A673 (cell line): ENCODE measurements at regions not wholly inside any gene's neighbourhood (a gene's known extent, or its start where the extent isn't known, plus 50 kb on each side); places are given as distances from the start of the nearest gene placed in this dataset.

Experiments
- BruUV-seq: library from RNA; stranded (reverse); fragments of 400-500 nt; replicated peaks from 2 replicates; lab custom pipeline; 2021; lab: Mats Ljungman, UMichigan
- CTCF ChIA-PET: fragments of 300-600 bp; sonication (Branson Sonifier 250); formaldehyde crosslinking; loops from one replicate; lab custom pipeline; 2022; ENCODE audit warnings: antibody characterized with exemption; lab: Charles Lee
- POLR2A ChIA-PET: fragments of 300-600 bp; sonication (Branson Sonifier 250); formaldehyde crosslinking; loops from one replicate; lab custom pipeline; 2022; ENCODE audit warnings: antibody characterized with exemption; ENCODE audit not compliant: low non-redundant PET; lab: Charles Lee
- DNase-seq: peaks from one replicate; pipeline ENCODE4 v3.0.0-alpha.2; 2015; ENCODE audit warnings: low spot score
- H3K27ac ChIP-seq: fragments of 200-600 bp; sonication (generic); 2 replicates; pipeline ENCODE4 v1.5.1; 2016; ENCODE audit warnings: mixed run types, low read depth, mild to moderate bottlenecking, mixed read lengths, antibody characterized with exemption, low read length; ENCODE audit not compliant: poor library complexity, severe bottlenecking
- H3K27me3 ChIP-seq: fragments of 200-600 bp; sonication (generic); replicated peaks from 2 replicates; pipeline ENCODE4 v1.6.1; 2017; ENCODE audit warnings: mixed run types, low read depth, mild to moderate bottlenecking, mixed read lengths, antibody characterized with exemption, low read length; ENCODE audit not compliant: insufficient read depth, poor library complexity
- H3K36me3 ChIP-seq: fragments of 200-600 bp; sonication (generic); 2 replicates; pipeline ENCODE4 v1.6.1; 2016; ENCODE audit warnings: mixed run types, mild to moderate bottlenecking, mixed read lengths, antibody characterized with exemption, low read length; ENCODE audit not compliant: insufficient read depth, poor library complexity, severe bottlenecking
- H3K4me1 ChIP-seq: fragments of 200-600 bp; sonication (generic); 2 replicates; pipeline ENCODE4 v1.6.1; 2017; ENCODE audit warnings: mixed run types, mild to moderate bottlenecking, mixed read lengths, antibody characterized with exemption, low read length; ENCODE audit not compliant: insufficient read depth, poor library complexity, severe bottlenecking
- H3K4me3 ChIP-seq: fragments of 200-600 bp; sonication (generic); 2 replicates; pipeline ENCODE4 v1.5.1; 2016; ENCODE audit warnings: low read depth, mixed run types, mild to moderate bottlenecking, mixed read lengths, low read length; ENCODE audit not compliant: poor library complexity, severe bottlenecking
- H3K9me3 ChIP-seq: fragments of 200-600 bp; sonication (generic); 2 replicates; pipeline ENCODE4 v1.6.1; 2016; ENCODE audit warnings: mixed run types, low read depth, mild to moderate bottlenecking, mixed read lengths, antibody characterized with exemption, low read length; ENCODE audit not compliant: poor library complexity, severe bottlenecking
- EZH2 ChIP-seq: fragments of 200-600 bp; sonication (generic); IDR thresholded peaks from 2 replicates; pipeline ENCODE4 v1.6.1; 2017; ENCODE audit warnings: borderline replicate concordance, low read depth, mild to moderate bottlenecking, mixed read lengths, antibody characterized with exemption, low read length; ENCODE audit not compliant: poor library complexity, severe bottlenecking
- intact Hi-C: fragments of 100-400 bp; cut with micrococcal nuclease; formaldehyde crosslinking; loops from one replicate; pipeline ENCODE4 v1.10.0; 2022; ENCODE audit not compliant: unreplicated experiment
- TF ChIP-seq, protein P1 (sequence below): fragments of 300-800, 200-600 bp; sonication (generic); conservative IDR thresholded peaks from 2 replicates; pipeline ENCODE4 v1.5.1; 2017; ENCODE audit warnings: low read depth, mild to moderate bottlenecking, antibody characterized with exemption, low read length, moderate library complexity, mixed read lengths

DNA sequence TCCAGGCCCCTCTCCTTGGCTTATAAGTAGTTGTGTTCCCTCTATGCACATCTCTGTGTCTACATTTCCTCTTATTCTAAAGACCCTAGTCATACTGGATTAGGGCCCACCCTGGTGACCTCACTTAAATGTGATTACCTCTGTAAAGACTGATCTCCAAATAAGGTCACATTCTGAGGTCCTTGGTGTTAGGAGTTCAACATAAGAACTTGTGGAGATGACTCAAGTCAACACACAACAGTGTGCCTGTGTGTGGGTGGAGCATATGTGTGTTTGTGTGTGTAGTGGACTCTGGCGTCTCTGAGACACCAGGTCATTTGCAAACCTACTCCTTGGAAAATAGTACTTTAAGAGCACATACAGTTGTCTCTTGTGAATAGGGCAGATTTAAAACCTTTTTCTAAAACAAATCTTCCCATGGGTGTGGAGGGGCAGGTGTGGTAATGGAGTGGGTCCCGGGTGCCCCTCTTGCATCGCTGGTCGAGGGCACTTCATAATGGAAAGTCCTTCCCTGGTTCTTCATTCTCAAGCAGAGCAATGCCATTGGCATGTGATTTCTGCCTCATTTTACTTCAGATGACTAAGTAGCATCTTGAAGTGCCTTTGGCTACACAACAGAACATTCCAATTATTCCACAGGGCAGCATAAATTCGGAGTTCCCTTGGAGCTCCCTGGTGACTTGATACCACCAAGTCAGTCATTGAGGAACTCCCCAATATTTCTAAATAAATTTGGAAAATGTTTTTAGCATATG lies 84.4 kb downstream of the C9orf152 start:
- intact Hi-C loops, result no loop called here
- ChIA-PET CTCF (no interaction called here), POLR2A (no interaction called here)
- Histone ChIP-seq H3K9me3 (no peaks in the 10 kb centered on the region), H3K36me3 (no peaks in the 10 kb centered on the region), H3K4me3 (no peak overlapping the region), H3K27ac (no peak overlapping the region), H3K27me3 (no peaks in the 10 kb centered on the region), H3K4me1 (no peaks in the 10 kb centered on the region)
- TF ChIP-seq, protein P1, sequence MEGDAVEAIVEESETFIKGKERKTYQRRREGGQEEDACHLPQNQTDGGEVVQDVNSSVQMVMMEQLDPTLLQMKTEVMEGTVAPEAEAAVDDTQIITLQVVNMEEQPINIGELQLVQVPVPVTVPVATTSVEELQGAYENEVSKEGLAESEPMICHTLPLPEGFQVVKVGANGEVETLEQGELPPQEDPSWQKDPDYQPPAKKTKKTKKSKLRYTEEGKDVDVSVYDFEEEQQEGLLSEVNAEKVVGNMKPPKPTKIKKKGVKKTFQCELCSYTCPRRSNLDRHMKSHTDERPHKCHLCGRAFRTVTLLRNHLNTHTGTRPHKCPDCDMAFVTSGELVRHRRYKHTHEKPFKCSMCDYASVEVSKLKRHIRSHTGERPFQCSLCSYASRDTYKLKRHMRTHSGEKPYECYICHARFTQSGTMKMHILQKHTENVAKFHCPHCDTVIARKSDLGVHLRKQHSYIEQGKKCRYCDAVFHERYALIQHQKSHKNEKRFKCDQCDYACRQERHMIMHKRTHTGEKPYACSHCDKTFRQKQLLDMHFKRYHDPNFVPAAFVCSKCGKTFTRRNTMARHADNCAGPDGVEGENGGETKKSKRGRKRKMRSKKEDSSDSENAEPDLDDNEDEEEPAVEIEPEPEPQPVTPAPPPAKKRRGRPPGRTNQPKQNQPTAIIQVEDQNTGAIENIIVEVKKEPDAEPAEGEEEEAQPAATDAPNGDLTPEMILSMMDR, result no peak
- no peak for TF ChIP-seq EZH2
- DNase-seq, result no peak
- BruUV-seq, result no TSS peak

DNA sequence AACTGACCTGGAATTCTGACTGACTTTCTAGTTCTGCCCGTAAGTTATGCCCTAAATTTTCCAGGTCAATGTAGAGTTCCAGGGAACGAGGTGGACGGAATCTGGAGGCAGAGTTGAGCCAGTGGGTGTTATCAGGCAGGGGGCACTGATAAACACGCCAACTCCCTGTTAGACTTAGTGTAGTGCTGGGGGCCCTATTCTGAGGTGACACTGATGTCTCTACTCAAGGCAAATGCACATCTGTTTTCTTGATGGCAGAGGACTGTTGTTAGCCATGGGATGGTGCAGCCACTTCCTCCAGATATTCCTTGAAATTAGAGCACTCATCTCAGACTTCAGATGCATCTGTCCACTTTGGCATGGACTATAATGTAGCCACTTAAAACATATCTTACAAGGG lies 83.5 kb downstream of the C9orf152 start:
- no TSS peak for BruUV-seq
- intact Hi-C loops, result no loop called here
- H3K4me1 ChIP-seq, result no peaks in the 10 kb centered on the region
- DNase-seq, result no peak
- no peak for TF ChIP-seq EZH2
- TF ChIP-seq, protein P1, result no peak
- H3K4me3 ChIP-seq, result no peak overlapping the region
- no peaks in the 10 kb centered on the region for H3K27me3 ChIP-seq
- CTCF ChIA-PET, result no interaction called here
- POLR2A ChIA-PET, result no interaction called here
- H3K27ac ChIP-seq, result no peak overlapping the region
- H3K9me3 ChIP-seq, result no peaks in the 10 kb centered on the region
- no peaks in the 10 kb centered on the region for H3K36me3 ChIP-seq

DNA sequence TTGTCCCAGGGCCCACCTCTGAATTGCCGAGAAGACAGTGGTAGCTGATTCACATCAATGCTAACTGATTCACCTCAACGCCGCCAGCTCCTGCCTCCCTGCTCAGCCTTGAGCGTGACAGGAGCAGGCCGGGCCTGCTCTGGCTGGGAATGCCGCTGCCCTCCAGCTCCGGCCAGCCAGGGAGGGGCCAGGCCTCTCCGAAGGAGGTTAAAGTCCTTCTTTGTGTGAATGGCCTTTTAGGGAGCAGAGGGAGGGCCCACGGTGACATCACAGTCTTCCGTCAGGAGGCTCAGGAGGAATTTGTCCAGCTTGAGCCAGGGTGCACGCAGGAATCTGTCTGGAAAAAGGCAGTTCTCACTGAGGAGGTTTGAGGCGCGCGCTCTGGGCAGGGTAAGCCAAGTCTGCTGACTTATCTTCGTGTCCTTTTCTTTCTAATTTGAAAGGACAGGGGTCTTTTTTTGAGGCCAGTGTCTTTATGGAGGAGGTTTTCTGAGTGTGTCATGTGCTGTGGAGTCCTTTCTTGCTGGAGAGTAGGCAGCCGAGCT lies 82.7 kb downstream of the C9orf152 start:
- intact Hi-C loops, result no loop called here
- H3K9me3 ChIP-seq, result no peaks in the 10 kb centered on the region
- no TSS peak for BruUV-seq
- TF ChIP-seq, protein P1, result no peak
- TF ChIP-seq EZH2, result no peak
- ChIA-PET CTCF (no interaction called here), POLR2A (no interaction called here)
- H3K27me3 ChIP-seq, result no peaks in the 10 kb centered on the region
- no peak overlapping the region for H3K4me3 ChIP-seq
- no peak for DNase-seq
- H3K4me1 ChIP-seq, result no peaks in the 10 kb centered on the region
- no peaks in the 10 kb centered on the region for H3K36me3 ChIP-seq
- H3K27ac ChIP-seq, result no peak overlapping the region
